IMR-90 (cell line): ENCODE measurements at regions not wholly inside any gene's neighbourhood (a gene's known extent, or its start where the extent isn't known, plus 50 kb on each side); places are given as distances from the start of the nearest gene placed in this dataset.

Experiments
- CTCF ChIP-seq: conservative IDR thresholded peaks from 2 replicates; pipeline ENCODE4 v1.5.1; 2012; ENCODE audit warnings: mild to moderate bottlenecking, low read depth, low read length, improper control_type of control experiment
- MXI1 ChIP-seq: IDR thresholded peaks from 2 replicates; pipeline ENCODE4 v1.6.1; 2012; ENCODE audit warnings: low read depth, mild to moderate bottlenecking, low read length, moderate library complexity, borderline replicate concordance
- POLR2A ChIP-seq: IDR thresholded peaks from 2 replicates; pipeline ENCODE4 v1.6.1; 2012; ENCODE audit warnings: mild to moderate bottlenecking, low read depth, low read length
- USF2 ChIP-seq: fragments of 150-350 bp; IDR thresholded peaks from 2 replicates; pipeline ENCODE4 v1.6.1; 2017; ENCODE audit warnings: mild to moderate bottlenecking, antibody characterized with exemption, low read length, low read depth

- TF ChIP-seq POLR2A, result no peak
- no peak for TF ChIP-seq CTCF
- no peak for TF ChIP-seq MXI1
- TF ChIP-seq USF2, result no peak
Observed at GRCh38 chr1:104702731-104703130, 953.0 kb downstream of the AMY1C start.
